RWPE2 (cell line): ENCODE measurements at regions not wholly inside any gene's neighbourhood (a gene's known extent, or its start where the extent isn't known, plus 50 kb on each side); places are given as distances from the start of the nearest gene placed in this dataset.

Source experiments
- ATAC-seq: fragments of 200-7000 bp; cut with Tn5 transposase; 3 replicates; pipeline ENCODE4 v1.9.1; 2021; ENCODE audit warnings: low read depth
- DNase-seq: peaks from one replicate; pipeline ENCODE4 v3.0.0-alpha.2; 2020; ENCODE audit warnings: low spot score
- H3K27ac ChIP-seq: fragments of 450-650 bp; 2 replicates; pipeline ENCODE4 v1.5.1; 2017; ENCODE audit warnings: mild to moderate bottlenecking; ENCODE audit not compliant: poor library complexity, severe bottlenecking
- H3K27me3 ChIP-seq: fragments of 250-450 bp; sonication (Bioruptor Pico); 2 replicates; pipeline ENCODE4 v1.5.1; 2021; ENCODE audit warnings: mild to moderate bottlenecking, moderate library complexity; ENCODE audit not compliant: insufficient read depth, poor library complexity, severe bottlenecking
- H3K36me3 ChIP-seq: fragments of 250-450 bp; sonication (Bioruptor Pico); 2 replicates; pipeline ENCODE4 v1.5.1; 2020; ENCODE audit warnings: low read depth, mild to moderate bottlenecking, moderate library complexity
- H3K4me1 ChIP-seq: fragments of 250-450 bp; sonication (Bioruptor Pico); 2 replicates; pipeline ENCODE4 v1.5.1; 2021; ENCODE audit warnings: mild to moderate bottlenecking, moderate library complexity; ENCODE audit not compliant: insufficient read depth, poor library complexity, severe bottlenecking
- H3K4me3 ChIP-seq: fragments of 250-450 bp; sonication (Bioruptor Pico); 2 replicates; pipeline ENCODE4 v1.5.1; 2021; ENCODE audit warnings: mild to moderate bottlenecking, moderate library complexity; ENCODE audit not compliant: severe bottlenecking
- H3K9me3 ChIP-seq: fragments of 250-450 bp; sonication (Bioruptor Pico); 2 replicates; pipeline ENCODE4 v1.5.1; 2021; ENCODE audit warnings: mild to moderate bottlenecking, moderate library complexity; ENCODE audit not compliant: severe bottlenecking
- CTCF ChIP-seq: fragments of 450-650 bp; IDR thresholded peaks from one replicate; pipeline ENCODE4 v1.5.1; 2017; ENCODE audit warnings: mild to moderate bottlenecking, moderate library complexity; ENCODE audit not compliant: poor library complexity, severe bottlenecking

GRCh38 chr4:176627916-176628315 lies 164.8 kb downstream of the VEGFC start:
- H3K9me3 ChIP-seq, result no peaks in the 10 kb centered on the region
- H3K4me3 ChIP-seq, result no peak overlapping the region
- DNase-seq, result no peak
- no peak for TF ChIP-seq CTCF
- no peak overlapping the region for H3K27ac ChIP-seq
- no peaks in the 10 kb centered on the region for H3K27me3 ChIP-seq
- H3K36me3 ChIP-seq, result no peaks in the 10 kb centered on the region
- ATAC-seq, result no peak
- H3K4me1 ChIP-seq, result no peaks in the 10 kb centered on the region

DNA sequence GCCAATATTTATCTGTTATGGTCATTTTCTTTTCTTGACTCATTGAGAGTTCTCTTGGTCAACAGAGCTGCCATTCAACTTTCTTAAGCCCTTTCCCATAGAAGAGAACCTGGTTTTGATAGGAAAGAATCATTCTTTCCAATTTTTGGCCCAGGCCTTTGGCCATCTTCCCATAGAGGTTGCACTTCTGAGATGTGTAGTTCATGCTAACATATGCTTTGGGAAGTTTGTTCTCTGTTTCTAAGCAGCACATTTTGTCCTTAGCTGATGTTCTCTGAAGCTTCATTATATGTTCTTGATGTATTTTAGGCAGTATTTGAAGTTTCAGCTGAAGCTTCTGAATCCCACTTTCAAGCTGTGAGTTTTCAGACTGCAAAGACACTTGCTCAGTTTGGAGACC lies 161.1 kb downstream of the VEGFC start:
- DNase-seq (no peak), ATAC-seq (no peak)
- no peak overlapping the region for H3K4me3 ChIP-seq
- H3K36me3 ChIP-seq, result no peaks in the 10 kb centered on the region
- H3K27ac ChIP-seq, result no peak overlapping the region
- no peaks in the 10 kb centered on the region for H3K27me3 ChIP-seq
- TF ChIP-seq CTCF, result no peak
- H3K4me1 ChIP-seq, result peaks cover 17% of the 10 kb centered on the region
- H3K9me3 ChIP-seq, result no peaks in the 10 kb centered on the region
